ENCODE measurements at regions not wholly inside any gene's neighbourhood (a gene's known extent, or its start where the extent isn't known, plus 50 kb on each side); places are given as distances from the start of the nearest gene placed in this dataset.

GRCh38 chr2:144659731-144660275 lies 139.9 kb upstream of the ZEB2 start:
- Histone ChIP-seq H3K27me3 (ENCODE audit: insufficient read depth, low read depth, severe bottlenecking) (no peaks in the 10 kb centered on the region), H3K4me3 (ENCODE audit: low read depth, low read length) (no peak overlapping the region), H3K36me3 (no peaks in the 10 kb centered on the region), H3K27ac (no peak overlapping the region), H3K9me3 (ENCODE audit: severe bottlenecking) (no peaks in the 10 kb centered on the region)
- DNase-seq = no peak
- TF ChIP-seq CTCF (IDR thresholded peaks at IDR 0.05; ENCODE audit: low read depth, low read length) = no peak

- Histone ChIP-seq H3K9me3 (ENCODE audit: severe bottlenecking) (no peaks in the 10 kb centered on the region), H3K27ac (no peak overlapping the region), H3K4me3 (ENCODE audit: low read depth, low read length) (no peak overlapping the region), H3K36me3 (no peaks in the 10 kb centered on the region), H3K27me3 (ENCODE audit: insufficient read depth, low read depth, severe bottlenecking) (no peaks in the 10 kb centered on the region)
- no peak for TF ChIP-seq CTCF (IDR thresholded peaks at IDR 0.05; ENCODE audit: low read depth, low read length)
- DNase-seq = no peak
Measured at GRCh38 chr2:144654523-144654922, 134.6 kb upstream of the ZEB2 start.

GRCh38 chr2:144650907-144651306 lies 131.0 kb upstream of the ZEB2 start:
- Histone ChIP-seq H3K27ac (no peak overlapping the region), H3K36me3 (no peaks in the 10 kb centered on the region), H3K9me3 (ENCODE audit: severe bottlenecking) (no peaks in the 10 kb centered on the region), H3K4me3 (ENCODE audit: low read depth, low read length) (no peak overlapping the region), H3K27me3 (ENCODE audit: insufficient read depth, low read depth, severe bottlenecking) (no peaks in the 10 kb centered on the region)
- no peak for TF ChIP-seq CTCF (IDR thresholded peaks at IDR 0.05; ENCODE audit: low read depth, low read length)
- DNase-seq = no peak

GRCh38 chr2:144648837-144649465 lies 129.0 kb upstream of the ZEB2 start:
- Histone ChIP-seq H3K27ac (no peak overlapping the region), H3K36me3 (no peaks in the 10 kb centered on the region), H3K4me3 (ENCODE audit: low read depth, low read length) (no peak overlapping the region), H3K9me3 (ENCODE audit: severe bottlenecking) (no peaks in the 10 kb centered on the region), H3K27me3 (ENCODE audit: insufficient read depth, low read depth, severe bottlenecking) (no peaks in the 10 kb centered on the region)
- no peak for TF ChIP-seq CTCF (IDR thresholded peaks at IDR 0.05; ENCODE audit: low read depth, low read length)
- DNase-seq = no peak

- Histone ChIP-seq H3K27ac (no peak overlapping the region), H3K4me3 (ENCODE audit: low read depth, low read length) (no peak overlapping the region), H3K27me3 (ENCODE audit: insufficient read depth, low read depth, severe bottlenecking) (no peaks in the 10 kb centered on the region), H3K36me3 (no peaks in the 10 kb centered on the region), H3K9me3 (ENCODE audit: severe bottlenecking) (no peaks in the 10 kb centered on the region)
- TF ChIP-seq CTCF (IDR thresholded peaks at IDR 0.05; ENCODE audit: low read depth, low read length) = no peak
- no peak for DNase-seq
Measured at GRCh38 chr2:144645083-144645778, 125.3 kb upstream of the ZEB2 start.

Measured in WERI-Rb-1 (cell line).